AG10803 (cell line): ENCODE measurements at regions not wholly inside any gene's neighbourhood (a gene's known extent, or its start where the extent isn't known, plus 50 kb on each side); places are given as distances from the start of the nearest gene placed in this dataset.

Source experiments
- DNase-seq: peaks from one replicate; pipeline ENCODE4 v3.0.0; 2010; ENCODE audit warnings: low read depth
- H3K4me3 ChIP-seq: 2 replicates; pipeline ENCODE4 v1.5.1; 2011; ENCODE audit warnings: mild to moderate bottlenecking, low read length, control low read depth
- TF ChIP-seq, protein P1 (sequence below): conservative IDR thresholded peaks from 2 replicates; pipeline ENCODE4 v1.5.1; 2011; ENCODE audit warnings: mild to moderate bottlenecking, low read length, control low read depth, inconsistent platforms

- TF ChIP-seq, protein P1, sequence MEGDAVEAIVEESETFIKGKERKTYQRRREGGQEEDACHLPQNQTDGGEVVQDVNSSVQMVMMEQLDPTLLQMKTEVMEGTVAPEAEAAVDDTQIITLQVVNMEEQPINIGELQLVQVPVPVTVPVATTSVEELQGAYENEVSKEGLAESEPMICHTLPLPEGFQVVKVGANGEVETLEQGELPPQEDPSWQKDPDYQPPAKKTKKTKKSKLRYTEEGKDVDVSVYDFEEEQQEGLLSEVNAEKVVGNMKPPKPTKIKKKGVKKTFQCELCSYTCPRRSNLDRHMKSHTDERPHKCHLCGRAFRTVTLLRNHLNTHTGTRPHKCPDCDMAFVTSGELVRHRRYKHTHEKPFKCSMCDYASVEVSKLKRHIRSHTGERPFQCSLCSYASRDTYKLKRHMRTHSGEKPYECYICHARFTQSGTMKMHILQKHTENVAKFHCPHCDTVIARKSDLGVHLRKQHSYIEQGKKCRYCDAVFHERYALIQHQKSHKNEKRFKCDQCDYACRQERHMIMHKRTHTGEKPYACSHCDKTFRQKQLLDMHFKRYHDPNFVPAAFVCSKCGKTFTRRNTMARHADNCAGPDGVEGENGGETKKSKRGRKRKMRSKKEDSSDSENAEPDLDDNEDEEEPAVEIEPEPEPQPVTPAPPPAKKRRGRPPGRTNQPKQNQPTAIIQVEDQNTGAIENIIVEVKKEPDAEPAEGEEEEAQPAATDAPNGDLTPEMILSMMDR, result no peak
- H3K4me3 ChIP-seq, result no peak overlapping the region
- peak; percentile 9 for DNase-seq
These were observed 52.9 kb upstream of the RNU6-1 start for GRCh38 chr15:67892559-67893377.

DNA sequence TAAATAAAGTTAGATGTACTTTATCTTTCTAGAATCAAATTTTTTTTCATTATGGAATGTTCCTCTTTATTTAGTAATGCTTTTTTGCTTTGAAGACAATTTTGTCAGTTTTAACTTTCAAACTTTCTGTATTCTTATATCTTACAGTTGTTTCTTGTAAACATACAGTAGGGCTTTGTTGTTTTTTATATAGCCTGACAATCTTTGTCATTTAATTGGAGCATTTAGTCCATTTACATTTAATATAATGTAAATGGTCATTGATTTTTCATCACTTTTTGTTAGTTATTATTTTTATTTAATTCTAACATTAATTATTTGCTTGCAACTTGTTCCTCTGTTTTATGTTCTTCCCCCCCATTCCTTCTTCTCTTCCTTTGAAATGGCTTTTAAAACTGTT is 55.4 kb upstream of the RNU6-1 start:
- DNase-seq, result no peak
- TF ChIP-seq, protein P1, result no peak
- no peak overlapping the region for H3K4me3 ChIP-seq

DNA sequence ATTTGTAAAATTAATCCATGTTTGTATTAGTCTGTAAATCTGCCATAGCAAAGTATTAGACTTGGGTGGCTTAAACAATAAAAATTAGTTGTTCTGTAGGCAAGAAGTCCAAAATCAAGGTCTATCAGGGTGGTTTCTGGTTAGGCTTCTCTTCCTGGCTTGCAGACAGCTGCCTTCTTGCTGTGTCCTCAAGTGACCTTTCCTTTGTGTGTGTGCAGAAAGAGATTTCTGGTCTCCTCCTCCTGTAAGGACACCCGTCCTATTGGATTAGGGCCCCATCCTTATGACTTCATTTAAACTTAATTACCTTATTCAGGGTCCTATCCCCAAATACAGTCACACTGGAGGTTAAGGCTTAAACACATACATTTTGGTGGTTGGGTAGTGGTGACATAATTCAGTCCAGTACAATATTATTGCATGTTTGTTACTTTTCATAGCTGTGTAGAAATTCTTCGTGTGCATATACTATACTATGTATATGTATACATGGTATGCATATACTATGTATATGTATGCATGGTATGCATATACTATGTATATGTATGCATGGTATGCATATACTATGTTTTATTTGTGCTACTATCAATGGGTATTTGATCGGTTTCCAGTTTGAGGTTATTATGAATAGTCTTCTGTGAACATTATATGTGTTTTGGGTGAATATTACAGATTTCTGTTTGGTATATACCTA is 57.9 kb upstream of the RNU6-1 start:
- no peak for DNase-seq
- no peak overlapping the region for H3K4me3 ChIP-seq
- TF ChIP-seq, protein P1, result no peak

- TF ChIP-seq, protein P1, result no peak
- DNase-seq, result no peak
- H3K4me3 ChIP-seq, result no peak overlapping the region
These were observed 59.9 kb upstream of the RNU6-1 start for GRCh38 chr15:67899596-67900283.

GRCh38 chr15:67900621-67901147 is 60.8 kb upstream of the RNU6-1 start:
- TF ChIP-seq, protein P1, result no peak
- H3K4me3 ChIP-seq, result no peak overlapping the region
- DNase-seq, result no peak

GRCh38 chr15:67901922-67902321 is 62.1 kb upstream of the RNU6-1 start:
- DNase-seq, result no peak
- TF ChIP-seq, protein P1, result no peak
- no peak overlapping the region for H3K4me3 ChIP-seq
